Suprapubic skin (tissue), 4 donors: ENCODE measurements at regions not wholly inside any gene's neighbourhood (a gene's known extent, or its start where the extent isn't known, plus 50 kb on each side); places are given as distances from the start of the nearest gene placed in this dataset.

Experiments
- DNase-seq, 2 donors: peaks; one replicate each; pipeline ENCODE4 v3.0.0-alpha.2; 2019; ENCODE audit warnings: low spot score in 2 of 2
- H3K27ac ChIP-seq: fragments of 200-600 bp; sonication (generic); one replicate; pipeline ENCODE4 v1.5.1; 2019
- H3K27me3 ChIP-seq: fragments of 200-600 bp; sonication (generic); one replicate; pipeline ENCODE4 v1.5.1; 2019
- H3K36me3 ChIP-seq: fragments of 200-600 bp; sonication (generic); one replicate; pipeline ENCODE4 v1.5.1; 2019
- H3K4me1 ChIP-seq: fragments of 200-600 bp; sonication (generic); one replicate; pipeline ENCODE4 v1.5.1; 2019
- H3K4me3 ChIP-seq: fragments of 200-600 bp; sonication (generic); one replicate; pipeline ENCODE4 v1.5.1; 2019; ENCODE audit warnings: mild to moderate bottlenecking
- H3K9me3 ChIP-seq: fragments of 200-600 bp; sonication (generic); one replicate; pipeline ENCODE4 v1.5.1; 2019
- EP300 ChIP-seq: sonication (generic); formaldehyde crosslinking; IDR thresholded peaks from one replicate; pipeline ENCODE4 v1.6.1; 2017; ENCODE audit warnings: antibody characterized with exemption
- POLR2A ChIP-seq, 2 donors: fragments of 450-650 bp; IDR thresholded peaks; one replicate each; pipeline ENCODE4 v1.6.1; 2017; ENCODE audit warnings: antibody characterized with exemption in 2 of 2, mild to moderate bottlenecking in 2 of 2, moderate library complexity in 2 of 2
- POLR2AphosphoS5 ChIP-seq, 3 donors: sonication (generic); formaldehyde crosslinking; IDR thresholded peaks; one replicate each; pipeline ENCODE4 v1.6.1; 2017; ENCODE audit warnings: antibody characterized with exemption in 3 of 3
- WGBS: methylation state at CpG from one replicate; pipeline ENCODE4 v1.1.5; 2018; 5-methylcytosine and 5-hydroxymethylcytosine counted together
- TF ChIP-seq, protein P1 (sequence below), 2 donors: fragments of 200-600 bp in 1 of 2; fragments of 450-650 bp in 1 of 2; sonication (generic) in 1 of 2; IDR thresholded peaks; one replicate each; pipeline ENCODE4 v1.5.1; 2016 to 2019; ENCODE audit warnings: antibody characterized with exemption in 2 of 2, mild to moderate bottlenecking in 1 of 2, moderate library complexity in 1 of 2

DNA sequence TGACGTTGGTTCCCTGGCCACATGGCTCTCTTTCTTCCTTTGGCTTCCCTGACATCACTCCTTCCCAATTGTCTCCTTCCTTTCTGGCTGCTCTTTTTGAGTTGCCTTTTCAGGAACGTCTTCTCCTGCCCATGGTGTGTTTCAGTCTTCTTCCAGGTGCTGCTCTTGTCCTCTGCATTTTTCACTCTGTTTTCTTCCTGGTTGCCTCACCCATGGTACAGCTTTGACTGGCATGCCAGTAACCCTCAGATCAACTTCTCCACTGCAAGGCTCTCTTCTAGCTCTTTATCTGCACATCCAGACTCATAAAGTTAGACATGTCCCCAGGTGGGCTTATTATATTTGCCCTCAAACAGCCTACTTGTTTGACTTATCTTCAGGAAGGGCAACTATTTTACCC lies 91.0 kb upstream of the ANKH start:
- no peak for TF ChIP-seq POLR2AphosphoS5 (IDR thresholded peaks at IDR 0.05)
- TF ChIP-seq POLR2A (IDR thresholded peaks at IDR 0.05), result no peak
- Histone ChIP-seq H3K36me3 (no peaks in the 10 kb centered on the region), H3K4me3 (no peak overlapping the region), H3K9me3 (no peaks in the 10 kb centered on the region), H3K27ac (no peak overlapping the region), H3K4me1 (no peaks in the 10 kb centered on the region), H3K27me3 (no peaks in the 10 kb centered on the region)
- 84% methylated on average over 2 of the region's 2 CpGs for WGBS
- DNase-seq, result no peak

DNA sequence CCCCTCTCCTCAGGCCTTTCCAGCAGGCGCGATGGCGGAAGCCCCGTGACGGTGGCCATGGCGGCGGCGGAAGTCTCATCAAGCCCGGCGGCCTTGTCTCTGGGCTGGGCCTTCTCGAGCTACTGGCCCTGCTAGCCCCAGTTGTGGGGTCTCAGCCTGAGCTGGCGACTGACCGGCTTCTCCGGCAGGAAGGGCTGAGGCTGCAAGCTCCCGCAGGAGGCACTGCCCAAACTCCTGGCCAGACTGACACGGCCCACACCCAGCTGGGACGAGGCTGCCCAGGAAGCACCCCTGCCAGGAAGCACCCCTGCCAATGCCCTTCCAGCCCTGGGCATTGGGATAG lies 88.5 kb upstream of the ANKH start:
- no peak for TF ChIP-seq EP300
- TF ChIP-seq, protein P1, sequence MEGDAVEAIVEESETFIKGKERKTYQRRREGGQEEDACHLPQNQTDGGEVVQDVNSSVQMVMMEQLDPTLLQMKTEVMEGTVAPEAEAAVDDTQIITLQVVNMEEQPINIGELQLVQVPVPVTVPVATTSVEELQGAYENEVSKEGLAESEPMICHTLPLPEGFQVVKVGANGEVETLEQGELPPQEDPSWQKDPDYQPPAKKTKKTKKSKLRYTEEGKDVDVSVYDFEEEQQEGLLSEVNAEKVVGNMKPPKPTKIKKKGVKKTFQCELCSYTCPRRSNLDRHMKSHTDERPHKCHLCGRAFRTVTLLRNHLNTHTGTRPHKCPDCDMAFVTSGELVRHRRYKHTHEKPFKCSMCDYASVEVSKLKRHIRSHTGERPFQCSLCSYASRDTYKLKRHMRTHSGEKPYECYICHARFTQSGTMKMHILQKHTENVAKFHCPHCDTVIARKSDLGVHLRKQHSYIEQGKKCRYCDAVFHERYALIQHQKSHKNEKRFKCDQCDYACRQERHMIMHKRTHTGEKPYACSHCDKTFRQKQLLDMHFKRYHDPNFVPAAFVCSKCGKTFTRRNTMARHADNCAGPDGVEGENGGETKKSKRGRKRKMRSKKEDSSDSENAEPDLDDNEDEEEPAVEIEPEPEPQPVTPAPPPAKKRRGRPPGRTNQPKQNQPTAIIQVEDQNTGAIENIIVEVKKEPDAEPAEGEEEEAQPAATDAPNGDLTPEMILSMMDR (IDR thresholded peaks at IDR 0.05), result no peak
- TF ChIP-seq POLR2AphosphoS5 (IDR thresholded peaks at IDR 0.05), result no peak
- TF ChIP-seq POLR2A (IDR thresholded peaks at IDR 0.05), result no peak
- Histone ChIP-seq H3K27ac (no peak overlapping the region), H3K4me3 (no peak overlapping the region), H3K27me3 (no peaks in the 10 kb centered on the region), H3K36me3 (no peaks in the 10 kb centered on the region), H3K4me1 (no peaks in the 10 kb centered on the region), H3K9me3 (no peaks in the 10 kb centered on the region)
- no peak for DNase-seq
- WGBS, result 96% methylated on average over 9 of the region's 17 CpGs

DNA sequence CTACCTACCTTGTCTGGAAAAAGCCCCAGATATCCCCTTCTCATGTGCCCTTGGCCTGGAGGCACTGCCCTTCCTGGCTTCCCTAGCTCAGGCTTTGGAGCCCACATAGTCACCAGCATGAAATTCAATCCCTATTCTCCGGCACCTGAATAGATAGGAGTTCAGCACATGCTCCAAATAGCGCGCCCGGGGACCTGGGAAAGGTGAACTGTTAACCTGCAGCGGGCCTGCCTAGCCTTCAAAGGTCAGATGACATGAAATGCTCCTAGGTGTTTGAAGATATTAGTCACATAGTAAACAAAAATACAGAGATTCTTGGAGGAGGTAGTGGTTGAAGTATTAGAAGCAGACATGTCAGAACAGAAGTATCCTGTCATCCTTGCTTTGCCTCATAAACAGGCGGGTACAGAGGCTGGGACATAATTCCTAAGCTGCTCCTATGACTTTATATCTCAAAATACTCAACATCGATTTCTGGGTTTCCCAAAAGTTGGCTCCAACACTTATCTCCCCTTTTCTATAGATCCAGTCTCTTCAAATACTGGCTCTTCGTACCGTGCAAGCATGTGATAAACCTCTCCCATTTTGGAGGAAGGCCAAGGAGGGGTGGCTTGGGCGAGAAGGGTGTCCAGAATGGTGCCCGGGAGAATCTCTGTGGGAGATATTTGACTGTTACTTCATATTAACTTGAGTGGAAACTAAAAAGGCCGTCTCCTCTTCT lies 88.0 kb upstream of the ANKH start:
- DNase-seq, result no peak
- peak overlapping the region; percentile 53 for H3K27ac ChIP-seq
- H3K27me3 ChIP-seq, result no peaks in the 10 kb centered on the region
- no peaks in the 10 kb centered on the region for H3K9me3 ChIP-seq
- TF ChIP-seq, protein P1 (IDR thresholded peaks at IDR 0.05), result no peak
- TF ChIP-seq EP300 (no peak), POLR2A (IDR thresholded peaks at IDR 0.05) (no peak), POLR2AphosphoS5 (IDR thresholded peaks at IDR 0.05) (no peak)
- 68% methylated on average over 12 of the region's 12 CpGs for WGBS
- H3K4me1 ChIP-seq, result no peaks in the 10 kb centered on the region
- no peaks in the 10 kb centered on the region for H3K36me3 ChIP-seq
- H3K4me3 ChIP-seq, result no peak overlapping the region

DNA sequence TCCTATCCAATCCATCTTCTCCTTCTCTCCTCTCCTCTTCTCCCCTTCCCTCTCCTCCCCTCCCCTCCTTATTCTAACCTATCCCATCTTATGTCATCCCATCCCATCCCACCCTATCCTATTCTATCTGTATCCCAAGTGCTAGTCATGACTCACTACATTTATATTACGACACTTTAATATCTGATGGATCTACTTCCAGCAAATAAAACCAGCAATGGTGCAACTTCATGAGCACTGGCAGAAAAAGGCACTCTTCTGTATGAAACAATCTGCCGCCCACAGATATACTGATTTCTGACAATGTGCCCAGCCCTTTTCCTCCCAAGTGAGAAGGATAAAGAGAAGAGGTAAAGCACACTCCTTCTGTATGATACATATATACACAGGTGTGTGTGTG lies 86.6 kb upstream of the ANKH start:
- Histone ChIP-seq H3K36me3 (no peaks in the 10 kb centered on the region), H3K4me3 (no peak overlapping the region), H3K27ac (no peak overlapping the region), H3K9me3 (no peaks in the 10 kb centered on the region), H3K4me1 (no peaks in the 10 kb centered on the region), H3K27me3 (no peaks in the 10 kb centered on the region)
- WGBS, result 46% methylated on average over 2 of the region's 2 CpGs
- TF ChIP-seq, protein P1 (IDR thresholded peaks at IDR 0.05), result no peak
- TF ChIP-seq POLR2A (IDR thresholded peaks at IDR 0.05), result no peak
- TF ChIP-seq POLR2AphosphoS5 (IDR thresholded peaks at IDR 0.05), result no peak
- no peak for TF ChIP-seq EP300
- DNase-seq, result no peak

DNA sequence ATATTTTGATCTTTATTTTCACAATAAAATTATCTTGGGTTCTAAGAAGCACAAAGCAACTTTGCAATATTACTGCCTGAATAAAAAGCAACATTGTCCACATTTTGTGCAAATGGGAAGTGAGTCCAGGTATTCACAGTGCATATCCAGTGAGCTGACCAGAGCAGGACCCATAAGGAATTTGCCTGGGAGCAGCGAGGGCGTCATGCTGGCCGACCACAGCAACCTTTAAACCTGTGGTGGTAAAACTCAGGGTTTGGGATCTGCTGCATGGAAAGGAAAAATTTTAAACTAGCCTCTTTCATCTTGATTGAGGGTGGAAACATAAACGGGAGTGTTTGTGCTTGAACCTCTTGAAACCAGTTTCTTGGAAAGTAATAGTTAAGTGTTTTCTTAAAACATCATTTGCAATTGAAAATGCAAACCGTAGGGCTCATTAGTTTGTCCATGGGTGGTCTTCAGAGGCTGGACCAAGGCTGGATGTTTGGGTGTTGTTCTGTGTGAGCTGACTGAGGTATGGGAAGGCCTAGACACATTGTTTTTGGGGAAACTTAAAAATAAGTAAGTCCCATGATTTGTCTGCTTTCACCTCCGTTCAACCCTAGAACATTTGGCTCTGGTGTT lies 85.0 kb upstream of the ANKH start:
- Histone ChIP-seq H3K4me3 (no peak overlapping the region), H3K27me3 (no peaks in the 10 kb centered on the region), H3K27ac (no peak overlapping the region), H3K4me1 (no peaks in the 10 kb centered on the region), H3K9me3 (no peaks in the 10 kb centered on the region), H3K36me3 (no peaks in the 10 kb centered on the region)
- no peak for TF ChIP-seq POLR2A (IDR thresholded peaks at IDR 0.05)
- no peak for TF ChIP-seq EP300
- TF ChIP-seq, protein P1 (IDR thresholded peaks at IDR 0.05), result no peak
- TF ChIP-seq POLR2AphosphoS5 (IDR thresholded peaks at IDR 0.05), result no peak
- WGBS, result 83% methylated on average over 6 of the region's 6 CpGs
- no peak for DNase-seq
